BE2C (cell line): ENCODE measurements at regions not wholly inside any gene's neighbourhood (a gene's known extent, or its start where the extent isn't known, plus 50 kb on each side); places are given as distances from the start of the nearest gene placed in this dataset.

Source experiments
- DNase-seq: peaks from one replicate; pipeline ENCODE4 v3.0.0-alpha.2; 2020
- H3K27me3 ChIP-seq: fragments of 250-450 bp; sonication (Bioruptor Pico); 2 replicates; pipeline ENCODE4 v1.5.1; 2020; ENCODE audit warnings: mild to moderate bottlenecking
- H3K36me3 ChIP-seq: fragments of 250-450 bp; sonication (Bioruptor Pico); 2 replicates; pipeline ENCODE4 v1.5.1; 2020; ENCODE audit warnings: mild to moderate bottlenecking
- H3K4me1 ChIP-seq: fragments of 250-450 bp; sonication (Bioruptor Pico); 2 replicates; pipeline ENCODE4 v1.5.1; 2020
- H3K4me3 ChIP-seq: 2 replicates; pipeline ENCODE4 v1.5.1; 2011; ENCODE audit warnings: low read depth, low read length
- H3K9me3 ChIP-seq: fragments of 250-450 bp; sonication (Bioruptor Pico); 2 replicates; pipeline ENCODE4 v1.5.1; 2020
- TF ChIP-seq, protein P1 (sequence below): IDR thresholded peaks from 2 replicates; pipeline ENCODE4 v1.5.1; 2012; ENCODE audit warnings: mild to moderate bottlenecking, low read depth, low read length

DNA sequence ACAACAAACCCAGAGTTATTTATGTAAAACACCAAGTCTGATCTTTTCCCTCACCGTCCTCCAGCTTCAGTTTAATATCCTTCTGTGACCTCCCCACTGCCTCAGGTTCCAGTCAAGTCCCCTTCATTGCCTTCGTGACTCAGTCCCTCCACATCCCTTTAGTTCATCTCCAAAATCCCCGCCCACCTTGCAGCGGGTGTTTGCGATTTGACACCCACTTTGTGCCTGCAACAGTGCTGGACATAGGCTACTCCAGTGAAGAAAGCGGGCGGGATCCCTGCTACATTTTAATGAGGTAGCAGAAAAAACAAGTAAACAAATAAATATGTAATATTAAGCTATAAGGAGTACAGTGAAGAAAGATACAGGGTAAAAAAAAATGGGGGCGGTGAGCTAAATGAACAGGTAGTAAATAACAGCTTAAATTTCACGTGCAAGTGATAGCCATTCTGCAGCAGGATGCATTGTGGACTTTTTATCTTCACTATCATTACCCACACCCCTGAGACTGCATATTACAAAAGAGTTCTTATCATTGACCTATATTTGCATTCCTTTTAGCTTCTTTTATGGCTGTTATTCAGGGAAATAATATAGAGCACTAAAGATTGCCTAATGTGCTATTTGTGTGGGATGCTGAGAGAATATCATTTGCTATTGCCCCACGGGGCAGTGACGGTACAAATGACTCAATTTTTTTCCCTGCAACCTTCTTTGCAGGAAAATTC, 222.8 kb upstream of the NUDT4 start:
- TF ChIP-seq, protein P1, sequence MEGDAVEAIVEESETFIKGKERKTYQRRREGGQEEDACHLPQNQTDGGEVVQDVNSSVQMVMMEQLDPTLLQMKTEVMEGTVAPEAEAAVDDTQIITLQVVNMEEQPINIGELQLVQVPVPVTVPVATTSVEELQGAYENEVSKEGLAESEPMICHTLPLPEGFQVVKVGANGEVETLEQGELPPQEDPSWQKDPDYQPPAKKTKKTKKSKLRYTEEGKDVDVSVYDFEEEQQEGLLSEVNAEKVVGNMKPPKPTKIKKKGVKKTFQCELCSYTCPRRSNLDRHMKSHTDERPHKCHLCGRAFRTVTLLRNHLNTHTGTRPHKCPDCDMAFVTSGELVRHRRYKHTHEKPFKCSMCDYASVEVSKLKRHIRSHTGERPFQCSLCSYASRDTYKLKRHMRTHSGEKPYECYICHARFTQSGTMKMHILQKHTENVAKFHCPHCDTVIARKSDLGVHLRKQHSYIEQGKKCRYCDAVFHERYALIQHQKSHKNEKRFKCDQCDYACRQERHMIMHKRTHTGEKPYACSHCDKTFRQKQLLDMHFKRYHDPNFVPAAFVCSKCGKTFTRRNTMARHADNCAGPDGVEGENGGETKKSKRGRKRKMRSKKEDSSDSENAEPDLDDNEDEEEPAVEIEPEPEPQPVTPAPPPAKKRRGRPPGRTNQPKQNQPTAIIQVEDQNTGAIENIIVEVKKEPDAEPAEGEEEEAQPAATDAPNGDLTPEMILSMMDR: no peak
- no peak for DNase-seq

DNA sequence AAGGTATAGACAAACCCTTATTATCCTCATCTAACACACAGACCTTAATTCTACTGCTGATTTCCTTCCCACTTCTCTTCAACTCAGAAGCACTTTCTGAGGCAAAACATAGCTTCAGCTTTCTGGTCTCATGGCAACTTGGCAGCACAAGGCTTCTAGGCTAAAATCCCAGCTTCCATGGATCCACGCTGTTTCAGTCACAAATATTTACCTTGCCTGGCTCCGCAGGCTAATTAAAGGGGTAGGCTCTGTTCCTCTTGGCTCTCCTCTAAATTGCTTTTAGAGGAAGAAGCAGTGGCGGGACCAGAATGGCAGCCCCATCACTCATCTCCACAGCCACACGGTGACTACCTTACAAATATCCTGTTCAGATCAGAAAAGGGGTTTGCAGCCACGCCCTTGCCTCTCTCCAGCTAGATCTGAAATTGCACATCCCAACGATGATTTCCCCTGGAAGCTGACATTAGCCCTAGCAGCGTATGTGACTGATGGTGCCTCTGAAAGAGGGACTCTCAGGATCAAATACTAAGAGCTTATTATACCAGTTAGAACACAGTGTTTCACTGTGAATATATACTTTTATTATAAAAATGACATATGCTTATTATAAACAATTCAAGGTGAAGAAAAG, 221.5 kb upstream of the NUDT4 start:
- no peaks in the 10 kb centered on the region for H3K9me3 ChIP-seq
- H3K4me3 ChIP-seq: no peak overlapping the region
- TF ChIP-seq, protein P1: no peak
- no peaks in the 10 kb centered on the region for H3K36me3 ChIP-seq
- no peaks in the 10 kb centered on the region for H3K4me1 ChIP-seq
- H3K27me3 ChIP-seq: no peaks in the 10 kb centered on the region
- DNase-seq: no peak

More for the DNA sequence above, 222.8 kb upstream of the NUDT4 start:
- Histone ChIP-seq H3K27me3 (no peaks in the 10 kb centered on the region), H3K36me3 (no peaks in the 10 kb centered on the region), H3K4me1 (no peaks in the 10 kb centered on the region), H3K9me3 (no peaks in the 10 kb centered on the region), H3K4me3 (no peak overlapping the region)

DNA sequence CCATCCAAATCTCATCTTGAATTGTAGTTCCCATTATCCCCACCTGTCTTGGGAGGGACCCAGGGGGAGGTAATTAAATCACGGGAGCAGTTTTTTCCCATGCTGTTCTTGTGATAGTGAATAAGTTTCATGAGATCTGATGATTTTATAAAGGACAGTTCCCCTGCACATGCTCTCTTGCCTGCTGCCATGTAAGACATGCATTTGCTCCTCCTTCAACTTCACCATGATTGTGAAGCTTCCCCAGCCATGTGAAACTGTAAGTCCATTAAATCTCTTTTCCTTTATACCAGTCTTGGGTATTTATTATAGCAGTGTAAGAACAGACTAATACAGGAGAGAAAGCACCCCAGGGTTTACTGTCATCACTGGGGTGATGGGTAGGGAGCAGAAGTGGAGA, 220.4 kb upstream of the NUDT4 start:
- Histone ChIP-seq H3K4me1 (no peaks in the 10 kb centered on the region), H3K36me3 (no peaks in the 10 kb centered on the region), H3K27me3 (no peaks in the 10 kb centered on the region), H3K4me3 (no peak overlapping the region), H3K9me3 (no peaks in the 10 kb centered on the region)
- TF ChIP-seq, protein P1: no peak
- no peak for DNase-seq

DNA sequence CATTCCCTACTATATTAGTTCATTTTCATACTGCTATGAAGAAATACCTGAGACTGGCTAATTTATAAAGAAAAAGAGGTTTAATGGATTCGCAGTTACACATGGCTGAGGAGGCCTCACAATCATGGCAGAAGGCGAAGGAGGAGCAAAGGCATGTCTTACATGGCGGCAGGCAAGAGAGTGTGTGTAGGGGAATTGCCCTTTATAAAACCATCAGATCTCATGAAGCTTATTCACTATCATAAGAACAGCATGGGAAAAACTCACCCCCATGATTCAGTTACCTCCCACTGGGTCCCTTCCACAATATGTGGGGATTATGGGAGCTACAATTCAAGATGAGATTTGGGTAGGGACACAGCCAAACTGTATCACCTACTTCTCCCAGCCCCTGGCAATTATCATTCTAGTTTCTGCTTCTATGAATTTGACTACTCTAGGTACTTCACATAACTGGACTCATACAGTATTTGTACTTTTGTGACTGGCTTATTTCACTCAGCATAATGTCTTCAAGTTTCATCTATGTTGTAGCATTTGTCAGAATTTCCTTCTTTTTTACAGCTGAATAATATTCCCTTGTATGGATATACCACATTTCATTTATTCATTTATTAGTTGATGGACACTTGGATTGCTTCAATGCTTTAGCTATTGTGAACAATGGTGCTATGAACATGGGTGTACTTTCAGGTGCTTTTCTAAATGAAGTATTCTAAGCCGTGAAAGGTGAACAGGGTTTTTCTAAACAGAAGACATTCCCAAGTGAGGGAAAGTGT, 219.5 kb upstream of the NUDT4 start:
- DNase-seq: no peak
- TF ChIP-seq, protein P1: no peak
- no peak overlapping the region for H3K4me3 ChIP-seq
- no peaks in the 10 kb centered on the region for H3K4me1 ChIP-seq
- H3K36me3 ChIP-seq: no peaks in the 10 kb centered on the region
- no peaks in the 10 kb centered on the region for H3K27me3 ChIP-seq
- H3K9me3 ChIP-seq: no peaks in the 10 kb centered on the region

DNA sequence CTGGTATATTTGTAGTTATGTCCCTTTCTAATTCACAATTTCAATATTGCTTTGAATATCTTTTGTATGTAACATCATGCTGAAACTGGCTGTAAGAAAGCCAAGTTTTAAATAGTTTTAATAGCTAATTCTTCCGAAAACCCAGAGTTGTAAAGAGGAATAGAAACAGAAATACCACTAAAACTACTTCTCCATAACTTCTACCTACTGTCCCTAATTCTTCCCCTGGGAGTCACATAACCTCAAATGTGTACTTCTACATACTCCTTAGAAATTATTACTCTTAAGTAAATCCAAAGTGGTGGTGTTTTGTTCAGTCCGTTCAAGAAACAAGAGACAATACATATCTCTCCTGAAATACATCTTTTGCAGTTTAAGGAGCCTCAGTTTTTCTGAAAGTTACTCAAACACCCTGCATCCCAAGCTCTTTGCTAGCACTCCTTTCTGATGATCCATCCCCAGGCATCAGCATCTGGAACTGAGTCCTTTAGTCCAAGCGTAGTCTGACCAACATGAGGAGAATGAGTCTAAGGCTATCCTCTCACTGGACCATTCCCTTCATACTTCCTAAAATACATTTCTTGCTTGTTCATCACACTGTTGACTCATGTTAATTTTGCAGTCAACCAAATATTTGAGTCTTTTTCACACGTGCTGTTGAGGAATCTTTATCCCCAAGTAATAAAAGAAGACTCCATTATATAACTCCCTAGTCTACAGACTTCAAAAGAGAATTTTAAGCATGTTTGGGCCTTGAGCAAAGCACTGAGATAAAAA, 214.3 kb upstream of the NUDT4 start:
- H3K4me3 ChIP-seq: no peak overlapping the region
- no peak for DNase-seq
- no peaks in the 10 kb centered on the region for H3K36me3 ChIP-seq
- no peaks in the 10 kb centered on the region for H3K4me1 ChIP-seq
- no peaks in the 10 kb centered on the region for H3K27me3 ChIP-seq
- H3K9me3 ChIP-seq: no peaks in the 10 kb centered on the region
- TF ChIP-seq, protein P1: no peak
